Neural cell (in vitro differentiated cells): ENCODE measurements at regions not wholly inside any gene's neighbourhood (a gene's known extent, or its start where the extent isn't known, plus 50 kb on each side); places are given as distances from the start of the nearest gene placed in this dataset.

ENCODE experiments used
- EP300 ChIP-seq: fragments of 450-650 bp; conservative IDR thresholded peaks from 2 replicates; pipeline ENCODE4 v1.6.1; 2014; ENCODE audit warnings: antibody characterized with exemption, mild to moderate bottlenecking, moderate library complexity; ENCODE audit not compliant: poor library complexity, severe bottlenecking
- EZH2 ChIP-seq: fragments of 200-600, 300-800 bp; shearing (Covaris generic), sonication (generic); IDR thresholded peaks from 2 replicates; pipeline ENCODE4 v1.6.1; 2014; ENCODE audit warnings: antibody characterized with exemption, low read length, borderline replicate concordance, mild to moderate bottlenecking; ENCODE audit not compliant: insufficient read depth, poor library complexity, severe bottlenecking
- MXI1 ChIP-seq: fragments of 450-650 bp; conservative IDR thresholded peaks from 2 replicates; pipeline ENCODE4 v1.6.1; 2014; ENCODE audit warnings: antibody characterized with exemption, mild to moderate bottlenecking; ENCODE audit not compliant: poor library complexity, severe bottlenecking
- POLR2AphosphoS5 ChIP-seq: IDR thresholded peaks from 2 replicates; pipeline ENCODE4 v1.6.1; 2012
- RAD21 ChIP-seq: fragments of 450-650 bp; conservative IDR thresholded peaks from 2 replicates; pipeline ENCODE4 v1.6.1; 2014; ENCODE audit warnings: antibody characterized with exemption, mild to moderate bottlenecking, moderate library complexity
- TAF1 ChIP-seq: IDR thresholded peaks from 2 replicates; pipeline ENCODE4 v1.6.1; 2012; ENCODE audit warnings: low read depth
- TF ChIP-seq, protein P1 (sequence below): fragments of 450-650 bp; IDR thresholded peaks from 2 replicates; pipeline ENCODE4 v1.5.1; 2014; ENCODE audit warnings: antibody characterized with exemption, mild to moderate bottlenecking, moderate library complexity; ENCODE audit not compliant: poor library complexity, severe bottlenecking

DNA sequence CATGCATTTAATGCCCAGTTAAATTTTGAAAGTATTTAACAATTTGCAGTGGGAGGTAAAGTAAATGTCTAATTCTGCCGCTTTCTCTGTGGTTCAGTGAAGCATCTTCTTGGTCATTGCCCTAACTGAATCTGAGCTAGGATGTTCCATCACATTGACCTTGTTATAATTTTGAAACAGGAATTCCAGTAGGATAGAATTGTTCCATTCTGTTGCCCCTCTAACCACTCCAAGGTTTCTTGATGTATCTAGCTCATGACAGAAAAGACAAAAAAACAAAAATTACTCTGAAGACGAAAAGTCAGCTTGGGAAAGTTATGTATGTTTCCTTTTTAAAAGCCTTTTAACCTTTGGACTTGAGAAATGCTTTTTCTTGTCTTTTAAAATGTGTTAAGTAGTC, 297.0 kb upstream of the FAT1 start:
- TF ChIP-seq RAD21, result no peak
- no peak for TF ChIP-seq TAF1
- TF ChIP-seq, protein P1, sequence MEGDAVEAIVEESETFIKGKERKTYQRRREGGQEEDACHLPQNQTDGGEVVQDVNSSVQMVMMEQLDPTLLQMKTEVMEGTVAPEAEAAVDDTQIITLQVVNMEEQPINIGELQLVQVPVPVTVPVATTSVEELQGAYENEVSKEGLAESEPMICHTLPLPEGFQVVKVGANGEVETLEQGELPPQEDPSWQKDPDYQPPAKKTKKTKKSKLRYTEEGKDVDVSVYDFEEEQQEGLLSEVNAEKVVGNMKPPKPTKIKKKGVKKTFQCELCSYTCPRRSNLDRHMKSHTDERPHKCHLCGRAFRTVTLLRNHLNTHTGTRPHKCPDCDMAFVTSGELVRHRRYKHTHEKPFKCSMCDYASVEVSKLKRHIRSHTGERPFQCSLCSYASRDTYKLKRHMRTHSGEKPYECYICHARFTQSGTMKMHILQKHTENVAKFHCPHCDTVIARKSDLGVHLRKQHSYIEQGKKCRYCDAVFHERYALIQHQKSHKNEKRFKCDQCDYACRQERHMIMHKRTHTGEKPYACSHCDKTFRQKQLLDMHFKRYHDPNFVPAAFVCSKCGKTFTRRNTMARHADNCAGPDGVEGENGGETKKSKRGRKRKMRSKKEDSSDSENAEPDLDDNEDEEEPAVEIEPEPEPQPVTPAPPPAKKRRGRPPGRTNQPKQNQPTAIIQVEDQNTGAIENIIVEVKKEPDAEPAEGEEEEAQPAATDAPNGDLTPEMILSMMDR, result no peak
- no peak for TF ChIP-seq MXI1
- no peak for TF ChIP-seq EP300
- no peak for TF ChIP-seq EZH2
- TF ChIP-seq POLR2AphosphoS5, result no peak
